ENCODE measurements at regions not wholly inside any gene's neighbourhood (a gene's known extent, or its start where the extent isn't known, plus 50 kb on each side); places are given as distances from the start of the nearest gene placed in this dataset.

GRCh38 chr7:47128700-47129099 is 453.2 kb downstream of the TNS3 start:
- ChIA-PET CTCF (ENCODE audit: unreplicated experiment) (no interaction called here), POLR2A (interaction anchor here (0.7 kb wide), 1 partner anchor 9 kb away, joined by 3 read pairs; no protein-coding TSS in a partner anchor)
- H3K9me2 ChIP-seq (ENCODE audit: insufficient read depth, low read length) = no peaks in the 10 kb centered on the region
- BruUV-seq (replicated peaks) = no TSS peak
- no peaks in the 10 kb centered on the region for H3K79me2 ChIP-seq (ENCODE audit: insufficient read depth, low read depth, low read length)
- no peak for DNase-seq (ENCODE audit: low spot score)
- no peaks in the 10 kb centered on the region for H3K4me1 ChIP-seq (ENCODE audit: insufficient read depth, low read length, poor library complexity, severe bottlenecking)
- H3K36me3 ChIP-seq (ENCODE audit: insufficient read depth, low read length) = peaks cover 4% of the 10 kb centered on the region; the same call in 1 of the 2 replicates
- no peak overlapping the region for H2AFZ ChIP-seq (ENCODE audit: low read length)
- H3K9me3 ChIP-seq (ENCODE audit: low read length) = no peaks in the 10 kb centered on the region
- no peak for TF ChIP-seq EZH2phosphoT487 (IDR thresholded peaks at IDR 0.05; ENCODE audit: borderline replicate concordance, low read depth, low read length)
- TF ChIP-seq CTCF (conservative IDR thresholded peaks at IDR 0.05; ENCODE audit: low read length) = no peak
- intact Hi-C loops (cut with micrococcal nuclease; ENCODE audit: unreplicated experiment) = no loop called here
- no peak overlapping the region for H3K4me3 ChIP-seq (ENCODE audit: low read depth, low read length, poor library complexity, severe bottlenecking)
- no peak overlapping the region for H3K4me2 ChIP-seq (ENCODE audit: low read length)
- H4K20me1 ChIP-seq (ENCODE audit: insufficient read depth, low read length) = no peaks in the 10 kb centered on the region
- no peak overlapping the region for H3K27ac ChIP-seq (ENCODE audit: low read depth, low read length, poor library complexity, severe bottlenecking)

DNA sequence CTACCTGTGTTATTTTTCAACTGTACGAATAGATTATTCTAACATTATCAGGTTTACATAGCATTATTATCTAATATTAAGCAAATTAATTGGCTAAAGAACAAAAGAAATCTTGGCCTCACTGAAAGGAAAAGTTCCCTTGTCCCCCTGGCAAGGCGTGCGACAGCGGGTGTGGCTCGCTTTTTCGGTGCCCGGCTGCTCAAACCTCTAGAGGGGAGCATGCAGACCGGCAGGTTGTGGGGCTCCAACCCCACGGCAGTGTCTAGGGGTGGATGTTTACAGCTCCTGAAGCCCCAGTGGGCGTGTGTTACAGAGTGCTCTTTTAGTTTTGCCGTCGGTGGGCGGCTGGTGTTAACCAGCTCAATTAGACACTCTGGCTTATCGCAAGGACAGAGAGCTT is 456.4 kb downstream of the TNS3 start:
- H3K79me2 ChIP-seq (ENCODE audit: insufficient read depth, low read depth, low read length) = no peaks in the 10 kb centered on the region
- no peak overlapping the region for H3K27ac ChIP-seq (ENCODE audit: low read depth, low read length, poor library complexity, severe bottlenecking)
- no peak overlapping the region for H3K4me2 ChIP-seq (ENCODE audit: low read length)
- no peak overlapping the region for H3K4me3 ChIP-seq (ENCODE audit: low read depth, low read length, poor library complexity, severe bottlenecking)
- no TSS peak for BruUV-seq (replicated peaks)
- H3K9me3 ChIP-seq (ENCODE audit: low read length) = no peaks in the 10 kb centered on the region
- ChIA-PET CTCF (ENCODE audit: unreplicated experiment) (interaction anchor here (0.6 to 0.9 kb wide), 2 partner anchors 10 to 813 kb away, joined by 3 read pairs; no protein-coding TSS in a partner anchor), POLR2A (interaction anchor here (0.7 to 1.2 kb wide), 2 partner anchors 15 to 25 kb away, joined by 3 to 4 read pairs; no protein-coding TSS in a partner anchor)
- intact Hi-C loops (cut with micrococcal nuclease; ENCODE audit: unreplicated experiment) = no loop called here
- no peak for DNase-seq (ENCODE audit: low spot score)
- H3K9me2 ChIP-seq (ENCODE audit: insufficient read depth, low read length) = no peaks in the 10 kb centered on the region
- TF ChIP-seq EZH2phosphoT487 (IDR thresholded peaks at IDR 0.05; ENCODE audit: borderline replicate concordance, low read depth, low read length) (no peak), CTCF (conservative IDR thresholded peaks at IDR 0.05; ENCODE audit: low read length) (no peak)
- H4K20me1 ChIP-seq (ENCODE audit: insufficient read depth, low read length) = no peaks in the 10 kb centered on the region
- H3K4me1 ChIP-seq (ENCODE audit: insufficient read depth, low read length, poor library complexity, severe bottlenecking) = peaks cover 4% of the 10 kb centered on the region
- no peak overlapping the region for H2AFZ ChIP-seq (ENCODE audit: low read length)
- peaks cover 4% of the 10 kb centered on the region; the same call in 1 of the 2 replicates for H3K36me3 ChIP-seq (ENCODE audit: insufficient read depth, low read length)

DNA sequence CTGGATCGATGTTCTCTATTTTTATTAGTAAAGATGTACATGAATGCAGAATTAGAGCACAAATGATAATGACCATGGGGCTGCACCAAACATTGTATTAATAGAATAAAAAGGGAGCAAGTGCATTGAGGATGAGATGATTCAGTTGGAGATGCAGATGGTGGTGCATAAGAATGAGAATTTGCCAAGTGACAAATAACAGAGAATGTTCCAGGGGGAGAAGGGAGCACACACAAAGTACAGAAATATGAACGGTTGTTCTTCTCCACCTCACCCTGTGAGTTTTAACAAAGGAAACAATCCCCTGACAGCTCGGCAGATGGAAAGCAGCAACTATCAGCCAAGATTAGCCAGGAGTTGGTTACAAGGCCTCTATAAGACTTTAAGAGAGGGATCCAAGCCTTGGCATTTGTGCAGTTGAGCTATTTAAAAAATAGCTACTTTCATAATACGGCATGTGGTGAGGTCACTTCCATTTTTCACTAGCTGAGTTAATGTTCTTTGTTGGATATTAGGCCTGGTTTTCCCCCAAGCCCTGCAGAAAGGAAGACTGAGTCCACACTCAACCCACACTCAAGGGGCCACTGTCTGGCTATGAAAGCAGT is 462.5 kb downstream of the TNS3 start:
- Histone ChIP-seq H3K27ac (ENCODE audit: low read depth, low read length, poor library complexity, severe bottlenecking) (no peak overlapping the region), H3K79me2 (ENCODE audit: insufficient read depth, low read depth, low read length) (no peaks in the 10 kb centered on the region), H3K4me2 (ENCODE audit: low read length) (no peak overlapping the region), H3K9me2 (ENCODE audit: insufficient read depth, low read length) (no peaks in the 10 kb centered on the region), H3K4me1 (ENCODE audit: insufficient read depth, low read length, poor library complexity, severe bottlenecking) (peaks cover 19% of the 10 kb centered on the region), H3K9me3 (ENCODE audit: low read length) (0 out of 2 replicates have a peak, but pooled peaks cover 5% of the 10 kb centered on the region), H2AFZ (ENCODE audit: low read length) (no peak overlapping the region), H3K4me3 (ENCODE audit: low read depth, low read length, poor library complexity, severe bottlenecking) (no peak overlapping the region), H3K36me3 (ENCODE audit: insufficient read depth, low read length) (peaks cover 12% of the 10 kb centered on the region), H4K20me1 (ENCODE audit: insufficient read depth, low read length) (no peaks in the 10 kb centered on the region)
- POLR2A ChIA-PET = interaction anchor here (0.6 to 0.8 kb wide), 3 partner anchors 8 to 31 kb away, joined by 3 read pairs; no protein-coding TSS in a partner anchor
- CTCF ChIA-PET (ENCODE audit: unreplicated experiment) = no interaction called here
- intact Hi-C loops (cut with micrococcal nuclease; ENCODE audit: unreplicated experiment) = no loop called here
- DNase-seq (ENCODE audit: low spot score) = no peak
- TF ChIP-seq EZH2phosphoT487 (IDR thresholded peaks at IDR 0.05; ENCODE audit: borderline replicate concordance, low read depth, low read length) (no peak), CTCF (conservative IDR thresholded peaks at IDR 0.05; ENCODE audit: low read length) (no peak)
- BruUV-seq (replicated peaks) = no TSS peak
